Tongue (tissue), 1 donor: ENCODE measurements at regions not wholly inside any gene's neighbourhood (a gene's known extent, or its start where the extent isn't known, plus 50 kb on each side); places are given as distances from the start of the nearest gene placed in this dataset.
"Not testable (repeated sequence)": the region's sequence is repeated elsewhere in the genome, so short reads cannot be mapped to it uniquely, and the experiment has no call there.

Experiments used
- DNase-seq: peaks from one replicate; pipeline ENCODE4 v3.0.0-alpha.2; 2015

GRCh38 chr4:166153548-166153947 is 280.5 kb downstream of the TLL1 start:
- peak; percentile 11 for DNase-seq

DNA sequence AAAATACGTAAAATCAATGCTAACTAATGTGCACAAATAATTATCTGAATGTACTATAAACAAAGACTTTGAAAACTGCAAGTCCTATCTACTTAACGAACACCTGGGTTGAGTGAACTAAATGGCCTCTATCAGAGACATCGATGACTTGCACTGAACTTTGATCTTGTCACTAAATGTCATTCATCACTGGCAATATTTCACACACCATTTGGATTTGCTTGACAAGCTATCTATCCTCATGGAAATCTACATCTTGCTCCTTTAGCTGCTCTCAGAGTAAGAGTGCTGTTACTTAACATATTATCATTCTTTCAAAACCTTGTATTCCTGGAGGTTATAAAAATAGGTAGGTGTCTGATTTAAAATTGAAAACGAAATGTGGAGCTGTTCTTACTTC is 289.3 kb downstream of the TLL1 start:
- no peak for DNase-seq

GRCh38 chr4:166165829-166166420 is 292.9 kb downstream of the TLL1 start:
- peak; percentile 92 for DNase-seq

- no peak for DNase-seq
Measured at GRCh38 chr4:166169111-166169510, 296.1 kb downstream of the TLL1 start.

DNA sequence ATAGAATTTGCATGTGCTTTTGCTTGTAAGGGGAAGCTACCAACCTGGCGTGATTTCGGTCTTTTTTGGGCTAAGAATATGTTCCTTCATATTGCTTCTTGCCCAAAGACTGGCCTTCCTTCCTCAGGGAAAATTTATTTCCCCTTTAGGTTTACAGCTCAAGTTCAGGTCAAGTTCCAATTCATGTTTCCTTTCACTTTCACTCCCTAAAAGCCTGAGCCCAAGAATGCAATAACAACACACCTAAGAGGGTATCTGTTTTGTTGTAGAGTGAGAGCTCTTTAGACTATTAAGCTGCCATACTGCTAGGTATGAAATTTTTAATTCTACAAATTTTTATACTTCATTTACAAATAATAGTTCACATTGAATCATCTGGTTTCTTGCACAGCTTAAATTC is 299.6 kb downstream of the TLL1 start:
- no peak for DNase-seq

- no peak for DNase-seq
Measured at GRCh38 chr4:166174717-166175490, 301.9 kb downstream of the TLL1 start.

DNA sequence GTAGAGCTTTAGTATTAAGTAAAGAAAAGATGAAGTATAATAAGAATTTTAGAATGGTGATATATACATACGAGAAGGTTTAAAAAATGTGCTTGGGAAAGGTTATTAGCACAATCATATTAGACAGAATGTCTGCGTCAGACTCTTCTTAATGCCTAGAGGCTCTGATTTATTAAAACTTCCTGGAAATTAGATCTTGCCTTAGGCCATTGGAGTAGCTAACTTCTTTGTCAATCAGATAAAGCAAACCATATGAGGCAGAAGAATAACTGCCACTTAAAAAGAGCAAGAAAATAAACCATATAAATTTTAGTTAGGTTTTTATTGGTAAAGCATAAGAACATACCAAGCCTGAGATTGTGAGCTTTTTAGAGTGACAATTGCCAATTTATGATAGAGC is 309.1 kb downstream of the TLL1 start:
- no peak for DNase-seq

GRCh38 chr4:166195101-166195500 is 322.1 kb downstream of the TLL1 start:
- no peak for DNase-seq

GRCh38 chr4:166197166-166197565 is 324.1 kb downstream of the TLL1 start:
- no peak for DNase-seq

DNA sequence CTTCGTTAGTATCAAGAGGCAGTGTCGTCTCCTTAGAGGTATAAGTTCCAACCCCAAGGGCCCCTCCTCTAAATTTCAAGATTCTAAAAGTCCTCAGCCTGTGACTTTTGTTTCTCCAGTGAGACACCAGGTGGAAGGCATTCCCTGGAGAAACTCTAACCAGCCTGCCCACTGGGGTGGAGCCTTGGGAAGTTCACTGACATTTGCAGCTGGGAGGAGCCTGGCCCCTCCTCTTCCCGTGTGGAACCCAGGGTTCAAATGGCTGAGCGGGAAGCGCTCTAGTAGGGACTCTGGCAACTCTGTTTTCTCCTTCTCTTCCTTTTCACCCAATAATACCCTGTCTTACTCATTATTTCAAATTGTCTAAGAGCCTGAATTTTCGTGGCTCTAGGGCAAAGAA is 325.0 kb downstream of the TLL1 start:
- no peak for DNase-seq

GRCh38 chr4:166198516-166199310 is 325.7 kb downstream of the TLL1 start:
- DNase-seq: no peak

DNA sequence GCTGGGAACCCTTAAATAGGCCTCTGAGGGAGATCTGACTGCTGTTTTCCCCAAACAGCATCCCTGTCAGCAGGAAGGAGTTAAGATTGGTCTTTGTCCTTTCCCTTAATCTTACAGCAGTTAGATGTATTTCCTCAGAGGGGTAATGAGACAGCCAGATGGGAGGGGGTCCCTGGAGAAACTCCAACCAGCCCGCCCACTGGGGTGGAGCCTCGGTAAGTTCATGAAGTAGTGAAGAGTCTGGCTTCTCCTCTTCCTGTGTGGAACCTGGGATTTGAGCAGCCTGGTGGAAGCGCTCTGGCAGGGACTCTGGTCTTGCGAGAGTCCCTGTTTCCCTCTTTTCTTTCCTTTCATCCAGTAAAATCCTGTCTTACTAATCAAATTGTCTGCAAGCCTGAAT is 330.0 kb downstream of the TLL1 start:
- DNase-seq: no peak

DNA sequence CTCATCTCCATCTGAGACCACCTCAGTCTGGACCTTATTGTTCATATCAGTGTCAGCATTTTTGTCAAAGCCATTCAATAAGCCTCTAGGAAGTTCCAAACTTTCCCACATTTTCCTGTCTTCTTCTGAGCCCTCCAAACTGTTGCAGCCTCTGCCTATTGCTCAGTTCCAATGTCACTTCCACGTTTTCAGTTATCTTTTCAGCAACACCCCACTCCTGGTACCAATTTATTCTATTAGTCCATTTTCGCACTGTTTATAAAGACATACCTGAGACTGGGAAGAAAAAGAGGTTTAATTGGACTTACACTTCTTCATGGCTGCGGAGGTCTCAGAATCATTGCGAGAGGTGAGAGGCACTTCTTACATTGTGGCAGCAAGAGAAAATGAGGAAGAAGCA is 339.3 kb downstream of the TLL1 start:
- DNase-seq: not testable (repeated sequence)

GRCh38 chr4:166222271-166222670 is 349.2 kb downstream of the TLL1 start:
- DNase-seq: no peak

GRCh38 chr4:166228112-166228511 is 355.1 kb downstream of the TLL1 start:
- DNase-seq: no peak

DNA sequence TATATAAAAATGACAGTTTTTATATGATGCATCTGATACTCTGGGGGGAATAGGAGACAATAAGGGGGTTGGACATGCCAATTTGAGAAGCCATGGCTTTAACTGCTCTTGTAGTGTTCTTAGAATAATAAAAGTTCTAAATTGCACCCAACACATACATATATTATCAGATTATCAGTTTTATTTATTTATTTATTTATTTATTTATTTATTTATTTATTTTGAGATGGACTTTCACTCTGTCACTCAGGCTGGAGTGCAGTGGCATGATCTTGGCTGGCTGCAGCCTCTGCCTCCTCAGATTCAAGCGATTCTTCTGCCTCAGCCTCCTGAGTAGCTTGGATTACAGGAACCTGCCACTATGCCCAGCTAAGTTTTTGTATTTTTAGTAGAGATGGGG is 356.8 kb downstream of the TLL1 start:
- DNase-seq: no peak

GRCh38 chr4:166230841-166231240 is 357.8 kb downstream of the TLL1 start:
- no peak for DNase-seq

DNA sequence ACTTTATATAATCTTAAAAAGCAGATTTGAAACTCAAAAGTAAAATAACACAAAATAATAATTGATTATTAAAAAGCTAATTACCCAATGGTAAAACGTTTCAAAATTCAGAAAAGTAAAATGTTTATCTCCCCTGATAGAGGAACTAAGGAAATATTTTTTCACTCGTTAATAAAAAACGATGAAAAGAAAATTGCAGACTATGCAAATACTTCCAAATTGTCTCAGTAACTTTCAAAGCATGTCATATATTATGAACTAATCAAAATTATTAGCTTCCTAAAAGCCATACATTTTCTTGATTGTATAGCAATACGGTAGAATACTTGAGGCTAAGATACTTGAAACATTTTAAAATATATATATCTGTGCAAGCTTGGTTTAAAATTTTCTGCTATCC is 366.3 kb downstream of the TLL1 start:
- no peak for DNase-seq

GRCh38 chr4:166252487-166253402 is 379.7 kb downstream of the TLL1 start:
- peak; percentile 5 for DNase-seq

GRCh38 chr4:166257276-166257675 is 384.2 kb downstream of the TLL1 start:
- no peak for DNase-seq

GRCh38 chr4:166257891-166258290 is 384.9 kb downstream of the TLL1 start:
- peak; percentile 11 for DNase-seq

GRCh38 chr4:166259081-166259480 is 386.0 kb downstream of the TLL1 start:
- no peak for DNase-seq
